PC-9 (cell line): ENCODE measurements at regions not wholly inside any gene's neighbourhood (a gene's known extent, or its start where the extent isn't known, plus 50 kb on each side); places are given as distances from the start of the nearest gene placed in this dataset.

Experiments
- EZH2 ChIP-seq: fragments of 200-600 bp; sonication (generic); IDR thresholded peaks from 2 replicates; pipeline ENCODE4 v1.8.0; 2017; ENCODE audit warnings: antibody characterized with exemption, low read depth
- TF ChIP-seq, protein P1 (sequence below): fragments of 200-600 bp; sonication (generic); conservative IDR thresholded peaks from 2 replicates; pipeline ENCODE4 v1.6.1; 2017; ENCODE audit warnings: mixed run types, antibody characterized with exemption, mild to moderate bottlenecking, moderate library complexity

DNA sequence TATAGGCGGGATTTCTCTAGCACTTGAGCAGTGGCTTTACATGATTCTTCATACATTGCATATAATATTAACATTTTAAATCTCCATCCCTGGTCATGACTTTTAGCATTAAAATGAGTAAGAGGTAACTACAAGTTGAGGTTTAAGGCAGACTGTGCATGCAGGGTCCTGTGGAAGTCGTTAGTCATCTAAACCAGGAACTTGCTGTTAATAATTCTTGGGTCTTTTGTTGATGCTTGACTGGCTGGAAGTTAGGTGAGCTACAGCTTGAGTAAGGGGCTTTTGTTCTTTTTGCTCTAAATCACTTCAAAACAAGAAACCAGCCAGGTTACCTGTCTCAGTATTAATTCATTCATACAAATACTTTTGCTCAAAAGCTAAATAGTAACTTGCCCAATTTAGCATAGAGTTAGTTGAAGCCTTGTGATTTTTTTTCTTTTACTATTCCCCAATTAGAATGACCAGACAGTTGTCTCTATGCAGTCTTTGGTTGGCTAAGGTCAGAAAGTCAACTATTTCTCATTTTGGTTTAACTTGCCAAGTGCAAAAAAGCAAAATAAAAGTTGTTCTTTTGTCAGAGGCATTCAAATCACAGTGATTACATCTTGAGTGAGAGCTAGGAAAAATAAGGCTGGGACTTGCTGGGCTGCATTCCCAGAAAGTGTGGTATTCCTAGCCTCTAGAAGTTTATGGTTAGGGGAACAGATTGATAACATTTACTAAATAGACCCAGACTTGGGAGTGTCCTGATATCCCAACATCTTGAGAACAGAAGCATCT is 516.9 kb downstream of the PDHA2 start:
- TF ChIP-seq, protein P1, sequence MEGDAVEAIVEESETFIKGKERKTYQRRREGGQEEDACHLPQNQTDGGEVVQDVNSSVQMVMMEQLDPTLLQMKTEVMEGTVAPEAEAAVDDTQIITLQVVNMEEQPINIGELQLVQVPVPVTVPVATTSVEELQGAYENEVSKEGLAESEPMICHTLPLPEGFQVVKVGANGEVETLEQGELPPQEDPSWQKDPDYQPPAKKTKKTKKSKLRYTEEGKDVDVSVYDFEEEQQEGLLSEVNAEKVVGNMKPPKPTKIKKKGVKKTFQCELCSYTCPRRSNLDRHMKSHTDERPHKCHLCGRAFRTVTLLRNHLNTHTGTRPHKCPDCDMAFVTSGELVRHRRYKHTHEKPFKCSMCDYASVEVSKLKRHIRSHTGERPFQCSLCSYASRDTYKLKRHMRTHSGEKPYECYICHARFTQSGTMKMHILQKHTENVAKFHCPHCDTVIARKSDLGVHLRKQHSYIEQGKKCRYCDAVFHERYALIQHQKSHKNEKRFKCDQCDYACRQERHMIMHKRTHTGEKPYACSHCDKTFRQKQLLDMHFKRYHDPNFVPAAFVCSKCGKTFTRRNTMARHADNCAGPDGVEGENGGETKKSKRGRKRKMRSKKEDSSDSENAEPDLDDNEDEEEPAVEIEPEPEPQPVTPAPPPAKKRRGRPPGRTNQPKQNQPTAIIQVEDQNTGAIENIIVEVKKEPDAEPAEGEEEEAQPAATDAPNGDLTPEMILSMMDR = no peak
- TF ChIP-seq EZH2 = no peak
